ENCODE measurements at regions not wholly inside any gene's neighbourhood (a gene's known extent, or its start where the extent isn't known, plus 50 kb on each side); places are given as distances from the start of the nearest gene placed in this dataset.

GRCh38 chr20:11076434-11077105, 402.8 kb upstream of the JAG1 start:
- no peak for TF ChIP-seq POLR2A (IDR thresholded peaks at IDR 0.05; ENCODE audit: low read length)
- TF ChIP-seq GATA1 (IDR thresholded peaks at IDR 0.05; ENCODE audit: low read depth, low read length): no peak
